IMR-90 (cell line): ENCODE measurements at regions not wholly inside any gene's neighbourhood (a gene's known extent, or its start where the extent isn't known, plus 50 kb on each side); places are given as distances from the start of the nearest gene placed in this dataset.
A peak's percentile ranks its signal among the peaks of the same experiment; 100 is the strongest.

ENCODE experiments used
- ATAC-seq: fragments of 200-7000 bp; cut with Tn5 transposase; 2 replicates; pipeline ENCODE4 v1.9.1; 2020; ENCODE audit warnings: low read depth, mild to moderate bottlenecking, moderate library complexity
- BruUV-seq: library from RNA; stranded (reverse); fragments of 400-500 nt; replicated peaks from 2 replicates; lab custom pipeline; 2021; lab: Mats Ljungman, UMichigan
- CTCF ChIA-PET: fragments of 300-600 bp; formaldehyde crosslinking; extraction: SDS; loops from one replicate; lab custom pipeline; 2021; ENCODE audit warnings: antibody characterized with exemption; lab: Yijun Ruan, JAX
- POLR2A ChIA-PET: fragments of 300-600 bp; sonication (Branson Sonifier 250); formaldehyde crosslinking; loops from one replicate; lab custom pipeline; 2022; ENCODE audit warnings: antibody characterized with exemption; ENCODE audit not compliant: unreplicated experiment; lab: Charles Lee
- DNase-seq: peaks from one replicate; pipeline ENCODE4 v3.0.0; 2013
- H2AFZ ChIP-seq: replicated peaks from 2 replicates; pipeline ENCODE3; 2013; ENCODE audit warnings: low read length, mild to moderate bottlenecking; ENCODE audit not compliant: poor library complexity
- H2AK5ac ChIP-seq: 2 replicates; pipeline ENCODE4 v1.6.1; 2013; ENCODE audit warnings: low read depth, low read length, inconsistent platforms
- H2AK9ac ChIP-seq: replicated peaks from 2 replicates; pipeline ENCODE3; 2013; ENCODE audit warnings: mild to moderate bottlenecking, low read depth, low read length, moderate library complexity; ENCODE audit not compliant: poor library complexity
- H2BK120ac ChIP-seq: 2 replicates; pipeline ENCODE4 v1.6.1; 2013; ENCODE audit warnings: low read depth, low read length, inconsistent platforms
- H2BK15ac ChIP-seq: 3 replicates; pipeline ENCODE4 v1.6.1; 2013; ENCODE audit warnings: low read depth, low read length, inconsistent platforms
- H2BK20ac ChIP-seq: 2 replicates; pipeline ENCODE4 v1.6.1; 2013; ENCODE audit warnings: low read depth, mild to moderate bottlenecking, inconsistent platforms, low read length, moderate library complexity
- H2BK5ac ChIP-seq: 2 replicates; pipeline ENCODE4 v1.6.1; 2013; ENCODE audit warnings: mild to moderate bottlenecking, low read depth, low read length, inconsistent platforms; ENCODE audit not compliant: poor library complexity, severe bottlenecking
- H3K14ac ChIP-seq: replicated peaks from 2 replicates; pipeline ENCODE4 v1.6.1; 2013; ENCODE audit warnings: low read depth, low read length, inconsistent platforms
- H3K18ac ChIP-seq: 2 replicates; pipeline ENCODE4 v1.6.1; 2013; ENCODE audit warnings: low read depth, low read length, control low read depth
- H3K23ac ChIP-seq: 2 replicates; pipeline ENCODE4 v1.6.1; 2013; ENCODE audit warnings: low read depth, low read length, inconsistent platforms
- H3K27ac ChIP-seq: 2 replicates; pipeline ENCODE4 v1.5.1; 2013; ENCODE audit warnings: mild to moderate bottlenecking, control low read depth, low read length; ENCODE audit not compliant: insufficient read depth
- H3K27me3 ChIP-seq: 2 replicates; pipeline ENCODE4 v1.6.1; 2013; ENCODE audit warnings: low read length; ENCODE audit not compliant: control insufficient read depth, insufficient read depth
- H3K36me3 ChIP-seq: 2 replicates; pipeline ENCODE4 v1.6.1; 2013; ENCODE audit warnings: low read length, mixed read lengths; ENCODE audit not compliant: control insufficient read depth, insufficient read depth
- H3K4ac ChIP-seq: 2 replicates; pipeline ENCODE4 v1.6.1; 2013; ENCODE audit warnings: low read depth, low read length, inconsistent platforms
- H3K4me1 ChIP-seq: 2 replicates; pipeline ENCODE4 v1.6.1; 2013; ENCODE audit warnings: low read length, mixed read lengths; ENCODE audit not compliant: control insufficient read depth, insufficient read depth
- H3K4me2 ChIP-seq: 2 replicates; pipeline ENCODE4 v1.6.1; 2013; ENCODE audit warnings: low read depth, mild to moderate bottlenecking, control low read depth, low read length, moderate library complexity
- H3K4me3 ChIP-seq: 2 replicates; pipeline ENCODE4 v1.5.1; 2013; ENCODE audit warnings: low read depth, mild to moderate bottlenecking, control low read depth, low read length, moderate library complexity; ENCODE audit not compliant: insufficient read depth
- H3K56ac ChIP-seq: 2 replicates; pipeline ENCODE4 v1.6.1; 2013; ENCODE audit warnings: low read length, inconsistent platforms; ENCODE audit not compliant: insufficient read depth; ENCODE audit errors: extremely low read depth
- H3K79me1 ChIP-seq, 2 experiments: 2 replicates each; pipeline ENCODE4 v1.6.1; 2013; ENCODE audit warnings: low read length in 2 of 2, inconsistent platforms in 1 of 2, low read depth in 1 of 2
- H3K9ac ChIP-seq: 2 replicates; pipeline ENCODE4 v1.6.1; 2013; ENCODE audit warnings: low read depth, low read length, control low read depth
- H3K9me1 ChIP-seq: 2 replicates; pipeline ENCODE4 v1.6.1; 2013; ENCODE audit warnings: low read length, inconsistent platforms; ENCODE audit not compliant: insufficient read depth
- H3K9me3 ChIP-seq: 2 replicates; pipeline ENCODE4 v1.6.1; 2013; ENCODE audit warnings: low read length; ENCODE audit not compliant: control insufficient read depth, insufficient read depth
- H4K20me1 ChIP-seq: 2 replicates; pipeline ENCODE4 v1.6.1; 2013; ENCODE audit warnings: low read length, inconsistent platforms; ENCODE audit not compliant: insufficient read depth
- H4K5ac ChIP-seq: 2 replicates; pipeline ENCODE4 v1.6.1; 2013; ENCODE audit warnings: mild to moderate bottlenecking, low read depth, low read length, control low read depth
- H4K8ac ChIP-seq, 2 experiments: 2 replicates each; pipeline ENCODE4 v1.6.1; 2013; ENCODE audit warnings: low read depth in 2 of 2, low read length in 2 of 2, control low read depth in 1 of 2, inconsistent platforms in 1 of 2
- H4K91ac ChIP-seq: 2 replicates; pipeline ENCODE4 v1.6.1; 2013; ENCODE audit warnings: low read depth, low read length, inconsistent platforms; ENCODE audit not compliant: insufficient read depth
- BHLHE40 ChIP-seq: fragments of 150-350 bp; IDR thresholded peaks from 2 replicates; pipeline ENCODE4 v1.6.1; 2016; ENCODE audit warnings: mild to moderate bottlenecking, low read depth, low read length
- ELK1 ChIP-seq: fragments of 150-350 bp; IDR thresholded peaks from 2 replicates; pipeline ENCODE4 v1.6.1; 2016; ENCODE audit warnings: low read depth, mild to moderate bottlenecking, low read length, moderate library complexity, borderline replicate concordance
- FOS ChIP-seq: fragments of 150-350 bp; IDR thresholded peaks from 2 replicates; pipeline ENCODE4 v1.6.1; 2016; ENCODE audit warnings: low read depth, low read length
- MAFK ChIP-seq: IDR thresholded peaks from 2 replicates; pipeline ENCODE4 v1.6.1; 2012; ENCODE audit warnings: low read depth, low read length, improper control_type of control experiment
- MAZ ChIP-seq: IDR thresholded peaks from 2 replicates; pipeline ENCODE4 v1.6.1; 2012; ENCODE audit warnings: low read depth, mild to moderate bottlenecking, low read length, improper control_type of control experiment, moderate library complexity, borderline replicate concordance
- MXI1 ChIP-seq: IDR thresholded peaks from 2 replicates; pipeline ENCODE4 v1.6.1; 2012; ENCODE audit warnings: low read depth, mild to moderate bottlenecking, low read length, moderate library complexity, borderline replicate concordance
- POLR2A ChIP-seq: IDR thresholded peaks from 2 replicates; pipeline ENCODE4 v1.6.1; 2012; ENCODE audit warnings: mild to moderate bottlenecking, low read depth, low read length
- RFX5 ChIP-seq: IDR thresholded peaks from 2 replicates; pipeline ENCODE4 v1.8.0; 2012; ENCODE audit warnings: low read depth, mild to moderate bottlenecking, low read length, moderate library complexity
- WGBS, 2 experiments: methylation state at CpG; one replicate each; pipeline versions ENCODE4 v1.1.5 to v1.1.7; 2013; ENCODE audit warnings: missing lambda C conversion rate in 2 of 2; ENCODE audit not compliant: insufficient read length in 1 of 2; ENCODE audit errors: extremely low coverage in 2 of 2; 5-methylcytosine and 5-hydroxymethylcytosine counted together
- dilution Hi-C: fragments of 300-500 bp; cut with HindIII; formaldehyde crosslinking; loops from one replicate; pipeline ENCODE4 v1.14.3; 2018; ENCODE audit warnings: low sequenced_read_pairs; ENCODE audit not compliant: unreplicated experiment
- in situ Hi-C: fragments of 300-500 bp; cut with MboI; formaldehyde crosslinking; loops from 3 replicates; pipeline ENCODE4 v1.14.3; 2019; ENCODE audit warnings: low sequenced_read_pairs, inconsistent platforms, mixed read lengths
- intact Hi-C: fragments of 100-400 bp; cut with micrococcal nuclease; formaldehyde crosslinking; loops from 2 replicates; pipeline ENCODE4 v1.10.0; 2022
- TF ChIP-seq, protein P1 (sequence below): fragments of 150-350 bp; IDR thresholded peaks from 2 replicates; pipeline ENCODE4 v1.6.1; 2017; ENCODE audit warnings: mild to moderate bottlenecking, antibody characterized with exemption, low read length, low read depth

DNA sequence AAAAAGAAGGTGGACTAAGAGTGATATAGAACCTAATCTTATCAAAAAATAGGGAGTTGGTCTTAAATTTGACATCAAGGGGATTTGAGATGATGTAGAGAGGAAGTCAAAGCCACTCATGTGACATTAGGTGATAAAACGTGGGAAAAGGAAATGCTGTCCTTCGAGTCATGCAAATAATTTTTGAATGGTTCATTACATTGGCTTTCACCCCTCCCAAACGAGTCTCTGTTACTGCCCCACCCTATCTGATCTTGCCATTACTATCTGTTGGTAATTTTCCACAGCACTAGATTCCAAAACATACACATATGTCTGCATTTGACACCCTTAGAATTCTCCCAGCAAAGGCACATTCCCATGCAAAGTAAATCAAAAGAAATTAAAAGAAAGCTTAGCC lies 531.1 kb upstream of the ADAMTS5 start:
- Histone ChIP-seq H2BK5ac (no peak overlapping the region), H2AK5ac (no peak overlapping the region), H2BK120ac (peak overlapping the region; percentile 25; the same call in 1 of the 2 replicates), H3K14ac (peak overlapping the region; percentile 79; the same call in 1 of the 2 replicates), H3K4me2 (no peak overlapping the region), H4K20me1 (no peaks in the 10 kb centered on the region), H2AK9ac (no peak overlapping the region), H3K9me3 (no peaks in the 10 kb centered on the region), H3K4ac (no peak overlapping the region; the same call in 1 of the 2 replicates), H2BK15ac (no peak overlapping the region), H3K36me3 (no peaks in the 10 kb centered on the region), H4K5ac (no peak overlapping the region), H3K23ac (no peak overlapping the region), H4K91ac (no peak overlapping the region), H3K4me3 (no peak overlapping the region), H3K9ac (no peak overlapping the region), H2AFZ (no peak overlapping the region), H4K8ac (peak overlapping the region in 1 of 2 experiments; percentile 22; a peak in 1 of 4 replicates), H3K9me1 (no peaks in the 10 kb centered on the region), H3K27me3 (no peaks in the 10 kb centered on the region), H3K27ac (no peak overlapping the region), H3K4me1 (no peaks in the 10 kb centered on the region), H3K56ac (no peak overlapping the region), H2BK20ac (peak overlapping the region; percentile 26; the same call in 1 of the 2 replicates), H3K79me1 (no peaks in the 10 kb centered on the region), H3K18ac (peak overlapping the region; percentile 45; the same call in 1 of the 2 replicates)
- WGBS, 2 experiments = 14% methylated on average over 1 of the region's 3 CpGs; no CpG with 5 or more reads in 1 of the 2 experiments
- ATAC-seq = no peak
- intact Hi-C loops (loop anchor here (10.0 kb wide), 1 partner anchor 1247 kb away; no protein-coding TSS in a partner anchor), in situ Hi-C loops (no loop called here), dilution Hi-C loops (no loop called here)
- peak; percentile 14 for DNase-seq
- ChIA-PET CTCF (no interaction called here), POLR2A (no interaction called here)
- TF ChIP-seq FOS = no peak
- TF ChIP-seq BHLHE40 = no peak
- TF ChIP-seq MXI1 = no peak
- TF ChIP-seq POLR2A = no peak
- no peak for TF ChIP-seq ELK1
- TF ChIP-seq MAFK = no peak
- TF ChIP-seq, protein P1, sequence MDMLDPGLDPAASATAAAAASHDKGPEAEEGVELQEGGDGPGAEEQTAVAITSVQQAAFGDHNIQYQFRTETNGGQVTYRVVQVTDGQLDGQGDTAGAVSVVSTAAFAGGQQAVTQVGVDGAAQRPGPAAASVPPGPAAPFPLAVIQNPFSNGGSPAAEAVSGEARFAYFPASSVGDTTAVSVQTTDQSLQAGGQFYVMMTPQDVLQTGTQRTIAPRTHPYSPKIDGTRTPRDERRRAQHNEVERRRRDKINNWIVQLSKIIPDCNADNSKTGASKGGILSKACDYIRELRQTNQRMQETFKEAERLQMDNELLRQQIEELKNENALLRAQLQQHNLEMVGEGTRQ = no peak
- TF ChIP-seq MAZ = no peak
- TF ChIP-seq RFX5 = no peak
- no TSS peak for BruUV-seq
